Left ventricle myocardium inferior (tissue), 1 donor: ENCODE measurements at regions not wholly inside any gene's neighbourhood (a gene's known extent, or its start where the extent isn't known, plus 50 kb on each side); places are given as distances from the start of the nearest gene placed in this dataset.
A peak's percentile ranks its signal among the peaks of the same experiment; 100 is the strongest.
"Not testable (repeated sequence)": the region's sequence is repeated elsewhere in the genome, so short reads cannot be mapped to it uniquely, and the experiment has no call there.

Experiments
- DNase-seq: peaks from one replicate; pipeline ENCODE4 v3.0.0-alpha.2; 2020
- H3K27ac ChIP-seq: fragments of 200-600 bp; replicated peaks from 2 replicates; pipeline ENCODE4 v1.8.0; 2021
- H3K27me3 ChIP-seq: fragments of 200-600 bp; 2 replicates; pipeline ENCODE4 v1.8.0; 2021; ENCODE audit warnings: low read depth
- H3K36me3 ChIP-seq: fragments of 200-600 bp; 2 replicates; pipeline ENCODE4 v1.8.0; 2021
- H3K4me1 ChIP-seq: fragments of 200-600 bp; 2 replicates; pipeline ENCODE4 v1.8.0; 2021
- H3K4me3 ChIP-seq: fragments of 200-600 bp; 2 replicates; pipeline ENCODE4 v1.8.0; 2021; ENCODE audit warnings: mild to moderate bottlenecking, moderate library complexity
- H3K9me3 ChIP-seq: fragments of 200-600 bp; replicated peaks from 2 replicates; pipeline ENCODE4 v1.8.0; 2021
- intact Hi-C: fragments of 100-400 bp; cut with micrococcal nuclease; formaldehyde crosslinking; loops from one replicate; pipeline ENCODE4 v1.11.0; 2022
- TF ChIP-seq, protein P1 (sequence below): fragments of 200-600 bp; IDR thresholded peaks from 2 replicates; pipeline ENCODE4 v1.8.0; 2021; ENCODE audit warnings: antibody characterized with exemption, mild to moderate bottlenecking, borderline replicate concordance
- donor health status: DM: no; HTN: yes; CAD: no; lungs with severe emphysema.

DNA sequence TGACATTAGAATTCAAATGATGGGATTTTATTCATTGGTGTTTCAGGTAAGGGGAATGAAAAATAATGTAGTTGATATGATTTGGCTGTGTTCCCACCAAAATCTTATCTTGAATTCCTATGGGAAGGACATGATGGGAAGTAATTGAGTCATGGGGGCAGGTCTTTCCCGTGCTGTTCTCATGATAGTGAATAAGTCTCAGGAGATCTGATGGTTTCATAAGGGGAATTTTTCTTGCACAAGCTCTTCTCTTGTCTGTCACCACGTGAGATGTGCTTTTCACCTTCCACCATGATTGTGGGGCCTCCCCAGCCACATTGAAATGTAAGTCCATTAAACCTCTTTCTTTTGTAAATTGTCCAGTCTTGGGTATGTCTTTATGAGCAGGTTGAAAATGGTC lies 268.6 kb upstream of the CHORDC1 start:
- no peaks in the 10 kb centered on the region for H3K4me1 ChIP-seq
- TF ChIP-seq, protein P1, sequence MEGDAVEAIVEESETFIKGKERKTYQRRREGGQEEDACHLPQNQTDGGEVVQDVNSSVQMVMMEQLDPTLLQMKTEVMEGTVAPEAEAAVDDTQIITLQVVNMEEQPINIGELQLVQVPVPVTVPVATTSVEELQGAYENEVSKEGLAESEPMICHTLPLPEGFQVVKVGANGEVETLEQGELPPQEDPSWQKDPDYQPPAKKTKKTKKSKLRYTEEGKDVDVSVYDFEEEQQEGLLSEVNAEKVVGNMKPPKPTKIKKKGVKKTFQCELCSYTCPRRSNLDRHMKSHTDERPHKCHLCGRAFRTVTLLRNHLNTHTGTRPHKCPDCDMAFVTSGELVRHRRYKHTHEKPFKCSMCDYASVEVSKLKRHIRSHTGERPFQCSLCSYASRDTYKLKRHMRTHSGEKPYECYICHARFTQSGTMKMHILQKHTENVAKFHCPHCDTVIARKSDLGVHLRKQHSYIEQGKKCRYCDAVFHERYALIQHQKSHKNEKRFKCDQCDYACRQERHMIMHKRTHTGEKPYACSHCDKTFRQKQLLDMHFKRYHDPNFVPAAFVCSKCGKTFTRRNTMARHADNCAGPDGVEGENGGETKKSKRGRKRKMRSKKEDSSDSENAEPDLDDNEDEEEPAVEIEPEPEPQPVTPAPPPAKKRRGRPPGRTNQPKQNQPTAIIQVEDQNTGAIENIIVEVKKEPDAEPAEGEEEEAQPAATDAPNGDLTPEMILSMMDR, result no peak
- H3K27me3 ChIP-seq, result no peaks in the 10 kb centered on the region
- H3K27ac ChIP-seq, result no peak overlapping the region
- DNase-seq, result no peak
- no peaks in the 10 kb centered on the region for H3K36me3 ChIP-seq
- H3K4me3 ChIP-seq, result no peak overlapping the region
- intact Hi-C loops, result no loop called here
- H3K9me3 ChIP-seq, result peaks cover 7% of the 10 kb centered on the region

GRCh38 chr11:90476442-90477007 lies 253.7 kb upstream of the CHORDC1 start:
- Histone ChIP-seq H3K27ac (no peak overlapping the region), H3K36me3 (no peaks in the 10 kb centered on the region), H3K27me3 (no peaks in the 10 kb centered on the region), H3K9me3 (peaks cover 4% of the 10 kb centered on the region), H3K4me1 (peaks cover 8% of the 10 kb centered on the region), H3K4me3 (no peak overlapping the region)
- TF ChIP-seq, protein P1, result peak; percentile 63
- no peak for DNase-seq
- intact Hi-C loops, result no loop called here

DNA sequence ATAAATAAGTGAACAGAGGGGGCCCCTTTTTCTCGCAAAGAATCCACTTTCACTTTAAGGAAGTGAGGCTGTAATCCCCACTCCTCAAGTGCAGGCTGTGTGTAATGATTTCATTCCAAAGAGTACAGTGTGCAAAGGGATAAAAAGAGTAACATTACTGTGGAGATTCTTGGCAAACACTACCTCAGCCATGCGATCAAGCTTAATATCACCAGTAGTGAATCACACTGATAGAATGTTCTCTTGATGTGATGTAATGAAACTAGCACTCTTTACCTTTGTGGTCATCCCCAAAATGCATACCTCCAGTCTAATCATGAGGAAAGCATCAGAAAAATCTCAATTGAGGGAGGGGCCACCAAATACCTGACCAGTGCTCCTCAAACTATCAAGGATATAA lies 246.1 kb upstream of the CHORDC1 start:
- Histone ChIP-seq H3K36me3 (no peaks in the 10 kb centered on the region), H3K27me3 (no peaks in the 10 kb centered on the region), H3K9me3 (no peaks in the 10 kb centered on the region), H3K4me3 (no peak overlapping the region), H3K4me1 (no peaks in the 10 kb centered on the region), H3K27ac (no peak overlapping the region)
- intact Hi-C loops, result no loop called here
- DNase-seq, result no peak
- TF ChIP-seq, protein P1, result no peak

GRCh38 chr11:90465553-90465952 lies 242.7 kb upstream of the CHORDC1 start:
- Histone ChIP-seq H3K4me3 (no peak overlapping the region), H3K4me1 (no peaks in the 10 kb centered on the region), H3K27me3 (no peaks in the 10 kb centered on the region), H3K36me3 (no peaks in the 10 kb centered on the region), H3K9me3 (no peaks in the 10 kb centered on the region), H3K27ac (no peak overlapping the region)
- DNase-seq, result no peak
- TF ChIP-seq, protein P1, result no peak
- intact Hi-C loops, result no loop called here

- intact Hi-C loops, result loop anchor here (10.0 kb wide), 1 partner anchor 161 kb away; no protein-coding TSS in a partner anchor
Measured at GRCh38 chr11:90455347-90455920, 232.6 kb upstream of the CHORDC1 start.

DNA sequence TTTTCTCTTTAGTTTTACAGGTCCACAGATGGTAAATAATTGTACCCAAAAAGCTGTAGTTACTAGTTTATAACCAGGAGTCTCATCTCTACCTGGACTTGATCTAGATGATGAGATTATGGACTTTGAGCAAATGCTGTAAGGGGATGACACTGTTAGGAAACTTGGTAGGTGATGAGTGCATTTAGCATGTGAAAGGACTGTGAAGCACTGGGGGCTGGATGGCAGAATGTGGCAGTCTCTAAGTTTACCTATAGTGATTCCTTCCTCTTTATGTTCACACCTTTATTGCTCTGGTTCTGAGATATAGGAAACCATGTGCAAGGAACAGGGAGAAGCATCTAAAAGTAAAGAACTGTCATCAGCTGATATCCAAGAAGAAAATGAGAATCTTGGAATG lies 230.7 kb upstream of the CHORDC1 start:
- Histone ChIP-seq H3K27ac (no peak overlapping the region), H3K27me3 (no peaks in the 10 kb centered on the region), H3K4me3 (no peak overlapping the region), H3K36me3 (no peaks in the 10 kb centered on the region), H3K9me3 (no peaks in the 10 kb centered on the region), H3K4me1 (peaks cover 6% of the 10 kb centered on the region)
- TF ChIP-seq, protein P1, result no peak
- no peak for DNase-seq
- intact Hi-C loops, result loop anchor here (10.0 kb wide), 1 partner anchor 159 kb away; no protein-coding TSS in a partner anchor

More at GRCh38 chr11:90455347-90455920, 232.6 kb upstream of the CHORDC1 start:
- DNase-seq, H3K27ac ChIP-seq, H3K27me3 ChIP-seq, H3K4me3 ChIP-seq, H3K9me3 ChIP-seq, H3K36me3 ChIP-seq: not testable (repeated sequence)
- peaks cover 10% of the 10 kb centered on the region for H3K4me1 ChIP-seq
